PC-3 (cell line): ENCODE measurements at regions not wholly inside any gene's neighbourhood (a gene's known extent, or its start where the extent isn't known, plus 50 kb on each side); places are given as distances from the start of the nearest gene placed in this dataset.

Source experiments
- EZH2 ChIP-seq: fragments of 300-600 bp; sonication (generic); IDR thresholded peaks from one replicate; pipeline ENCODE4 v1.6.1; 2017; ENCODE audit warnings: antibody characterized with exemption, mild to moderate bottlenecking, low read length; ENCODE audit not compliant: unreplicated experiment
- TF ChIP-seq, protein P1 (sequence below): fragments of 300-600 bp; sonication (generic); conservative IDR thresholded peaks from 2 replicates; pipeline ENCODE4 v1.5.1; 2017; ENCODE audit warnings: antibody characterized with exemption, low read depth, mild to moderate bottlenecking, low read length

GRCh38 chr12:81968421-81968820, 209.3 kb upstream of the PPFIA2 start:
- TF ChIP-seq, protein P1, sequence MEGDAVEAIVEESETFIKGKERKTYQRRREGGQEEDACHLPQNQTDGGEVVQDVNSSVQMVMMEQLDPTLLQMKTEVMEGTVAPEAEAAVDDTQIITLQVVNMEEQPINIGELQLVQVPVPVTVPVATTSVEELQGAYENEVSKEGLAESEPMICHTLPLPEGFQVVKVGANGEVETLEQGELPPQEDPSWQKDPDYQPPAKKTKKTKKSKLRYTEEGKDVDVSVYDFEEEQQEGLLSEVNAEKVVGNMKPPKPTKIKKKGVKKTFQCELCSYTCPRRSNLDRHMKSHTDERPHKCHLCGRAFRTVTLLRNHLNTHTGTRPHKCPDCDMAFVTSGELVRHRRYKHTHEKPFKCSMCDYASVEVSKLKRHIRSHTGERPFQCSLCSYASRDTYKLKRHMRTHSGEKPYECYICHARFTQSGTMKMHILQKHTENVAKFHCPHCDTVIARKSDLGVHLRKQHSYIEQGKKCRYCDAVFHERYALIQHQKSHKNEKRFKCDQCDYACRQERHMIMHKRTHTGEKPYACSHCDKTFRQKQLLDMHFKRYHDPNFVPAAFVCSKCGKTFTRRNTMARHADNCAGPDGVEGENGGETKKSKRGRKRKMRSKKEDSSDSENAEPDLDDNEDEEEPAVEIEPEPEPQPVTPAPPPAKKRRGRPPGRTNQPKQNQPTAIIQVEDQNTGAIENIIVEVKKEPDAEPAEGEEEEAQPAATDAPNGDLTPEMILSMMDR: no peak
- no peak for TF ChIP-seq EZH2
